H1 (cell line): ENCODE measurements at regions not wholly inside any gene's neighbourhood (a gene's known extent, or its start where the extent isn't known, plus 50 kb on each side); places are given as distances from the start of the nearest gene placed in this dataset.

Experiments
- CTCF ChIA-PET: fragments of 300-600 bp; sonication (Branson Sonifier 250); formaldehyde crosslinking; loops from one replicate; lab custom pipeline; 2021; ENCODE audit not compliant: partially characterized antibody; lab: Charles Lee
- POLR2A ChIA-PET: fragments of 300-600 bp; sonication (Branson Sonifier 250); formaldehyde crosslinking; loops from one replicate; lab custom pipeline; 2021; ENCODE audit warnings: inconsistent platforms; ENCODE audit not compliant: partially characterized antibody; lab: Charles Lee
- DNase-seq, 2 experiments: peaks; one replicate each; pipeline versions ENCODE4 v3.0.0 to v3.0.0-alpha.2; 2010 to 2022; ENCODE audit warnings: low spot score in 2 of 2, low read depth in 1 of 2, mixed read lengths in 1 of 2
- FAIRE-seq: peaks from 2 replicates; lab custom pipeline; 2011; peaks lifted over from hg19 to GRCh38; lab: Jason Lieb, UNC
- H2AFZ ChIP-seq: 2 replicates; pipeline ENCODE4 v1.8.1; 2012; ENCODE audit warnings: low read length, inconsistent platforms
- H2AK5ac ChIP-seq: 2 replicates; pipeline ENCODE4 v1.6.1; 2013; ENCODE audit warnings: low read depth, low read length
- H2BK120ac ChIP-seq: replicated peaks from 2 replicates; pipeline ENCODE3; 2013; ENCODE audit warnings: low read depth, low read length, inconsistent platforms
- H2BK12ac ChIP-seq: 2 replicates; pipeline ENCODE4 v1.6.1; 2013; ENCODE audit warnings: low read depth, low read length
- H2BK15ac ChIP-seq: 2 replicates; pipeline ENCODE4 v1.6.1; 2013; ENCODE audit warnings: low read length
- H2BK20ac ChIP-seq: 2 replicates; pipeline ENCODE4 v1.6.1; 2013; ENCODE audit warnings: low read length
- H2BK5ac ChIP-seq: 2 replicates; pipeline ENCODE4 v1.6.1; 2013; ENCODE audit warnings: low read depth, low read length
- H3K14ac ChIP-seq: 2 replicates; pipeline ENCODE4 v1.6.1; 2013; ENCODE audit warnings: inconsistent platforms; ENCODE audit not compliant: insufficient read length
- H3K18ac ChIP-seq: 2 replicates; pipeline ENCODE4 v1.6.1; 2013; ENCODE audit warnings: low read length; ENCODE audit errors: extremely low read depth
- H3K23ac ChIP-seq: 2 replicates; pipeline ENCODE4 v1.6.1; 2013; ENCODE audit warnings: inconsistent platforms; ENCODE audit not compliant: insufficient read length
- H3K23me2 ChIP-seq: 2 replicates; pipeline ENCODE4 v1.6.1; 2013; ENCODE audit warnings: low read depth, low read length
- H3K27ac ChIP-seq: 2 replicates; pipeline ENCODE4 v1.6.1; 2011; ENCODE audit warnings: low read depth, low read length, inconsistent platforms
- H3K27me3 ChIP-seq, 4 experiments: replicated peaks in 1 of 4; 1 replicate in 1 of 4; 2 replicates in 3 of 4; pipeline versions ENCODE4 v1.6.1 to v1.8.1; 2011 to 2013; ENCODE audit warnings: low read length in 3 of 4, mild to moderate bottlenecking in 3 of 4, inconsistent platforms in 2 of 4, mixed read lengths in 2 of 4, moderate library complexity in 1 of 4; ENCODE audit not compliant: control insufficient read depth in 3 of 4, insufficient read depth in 3 of 4; ENCODE audit errors: extremely low read depth in 1 of 4
- H3K36me3 ChIP-seq, 4 experiments: 2 replicates each; pipeline versions ENCODE4 v1.6.1 to v1.8.1; 2011 to 2013; ENCODE audit warnings: mild to moderate bottlenecking in 4 of 4, low read length in 3 of 4, moderate library complexity in 2 of 4, control low read depth in 1 of 4, inconsistent platforms in 1 of 4; ENCODE audit not compliant: insufficient read depth in 4 of 4, control insufficient read depth in 2 of 4
- H3K4ac ChIP-seq: replicated peaks from 2 replicates; pipeline ENCODE3; 2013; ENCODE audit warnings: low read length, low read depth, mixed read lengths, inconsistent platforms; ENCODE audit not compliant: insufficient read length
- H3K4me1 ChIP-seq, 4 experiments: replicated peaks in 1 of 4; 1 replicate in 1 of 4; 2 replicates in 3 of 4; pipeline versions ENCODE4 v1.6.1 to v1.8.1; 2011 to 2013; ENCODE audit warnings: low read length in 3 of 4, inconsistent platforms in 2 of 4, mixed read lengths in 1 of 4; ENCODE audit not compliant: insufficient read depth in 4 of 4, control insufficient read depth in 3 of 4
- H3K4me2 ChIP-seq, 2 experiments: 2 replicates each; pipeline versions ENCODE4 v1.6.1 to v1.8.1; 2011 to 2013; ENCODE audit warnings: low read depth in 2 of 2, low read length in 2 of 2, control low read depth in 1 of 2, inconsistent platforms in 1 of 2, mild to moderate bottlenecking in 1 of 2; ENCODE audit not compliant: insufficient read depth in 1 of 2
- H3K4me3 ChIP-seq, 4 experiments: fragments of 200-600, 300-600 bp in 1 of 4; sonication (generic), shearing (Covaris generic), sonication (Bioruptor Twin) in 1 of 4; 2 replicates each; pipeline versions ENCODE4 v1.5.1 to v1.8.1; 2011 to 2016; ENCODE audit warnings: low read length in 4 of 4, low read depth in 3 of 4, control low read depth in 2 of 4, inconsistent platforms in 2 of 4, mild to moderate bottlenecking in 2 of 4, mixed read lengths in 1 of 4, moderate library complexity in 1 of 4; ENCODE audit not compliant: insufficient read depth in 2 of 4; ENCODE audit errors: extremely low read depth in 1 of 4
- H3K56ac ChIP-seq: replicated peaks from 2 replicates; pipeline ENCODE3; 2013; ENCODE audit warnings: low read depth, mild to moderate bottlenecking, mixed read lengths, low read length, inconsistent platforms; ENCODE audit not compliant: insufficient read length
- H3K79me1 ChIP-seq: 2 replicates; pipeline ENCODE4 v1.6.1; 2013; ENCODE audit warnings: low read depth, low read length, control low read depth
- H3K79me2 ChIP-seq, 2 experiments: 2 replicates each; pipeline versions ENCODE4 v1.6.1 to v1.8.1; 2012 to 2013; ENCODE audit warnings: low read length in 2 of 2, mild to moderate bottlenecking in 2 of 2, inconsistent platforms in 1 of 2; ENCODE audit not compliant: insufficient read depth in 2 of 2, control insufficient read depth in 1 of 2
- H3K9ac ChIP-seq, 4 experiments: replicated peaks in 1 of 4; 1 replicate in 1 of 4; 2 replicates in 3 of 4; pipeline versions ENCODE4 v1.6.1 to v1.8.1; 2011 to 2013; ENCODE audit warnings: low read depth in 3 of 4, low read length in 3 of 4, control low read depth in 2 of 4, mild to moderate bottlenecking in 2 of 4, moderate library complexity in 2 of 4, inconsistent platforms in 1 of 4; ENCODE audit errors: extremely low read depth in 1 of 4
- H3K9me3 ChIP-seq, 2 experiments: 2 replicates each; pipeline versions ENCODE4 v1.6.1 to v1.8.1; 2012 to 2013; ENCODE audit warnings: mild to moderate bottlenecking in 2 of 2, moderate library complexity in 2 of 2, control low read depth in 1 of 2, inconsistent platforms in 1 of 2, low read depth in 1 of 2, low read length in 1 of 2, mixed read lengths in 1 of 2; ENCODE audit not compliant: insufficient read depth in 2 of 2
- H4K20me1 ChIP-seq, 2 experiments: replicated peaks in 1 of 2; 2 replicates each; pipeline versions ENCODE3 to v1.8.1; 2011 to 2013; ENCODE audit warnings: inconsistent platforms in 2 of 2, low read length in 2 of 2, mild to moderate bottlenecking in 1 of 2; ENCODE audit not compliant: insufficient read depth in 2 of 2, control insufficient read depth in 1 of 2
- H4K5ac ChIP-seq: 2 replicates; pipeline ENCODE4 v1.6.1; 2013; ENCODE audit warnings: low read length, low read depth, mixed read lengths, inconsistent platforms; ENCODE audit not compliant: insufficient read length
- H4K8ac ChIP-seq: 2 replicates; pipeline ENCODE4 v1.8.0; 2013; ENCODE audit warnings: mild to moderate bottlenecking, moderate library complexity, low read length, inconsistent platforms; ENCODE audit not compliant: insufficient read depth; ENCODE audit errors: extremely low read depth
- H4K91ac ChIP-seq: replicated peaks from 2 replicates; pipeline ENCODE3; 2013; ENCODE audit warnings: low read length, mixed read lengths, inconsistent platforms; ENCODE audit not compliant: insufficient read length
- EZH2 ChIP-seq: fragments of 200-600 bp; sonication (generic); IDR thresholded peaks from 2 replicates; pipeline ENCODE4 v1.7.1; 2012; ENCODE audit warnings: low read depth, mild to moderate bottlenecking, moderate library complexity, low read length, inconsistent platforms; ENCODE audit not compliant: severe bottlenecking
- TAF7 ChIP-seq: optimal IDR thresholded peaks from 2 replicates; pipeline ENCODE3; 2011; ENCODE audit warnings: low read depth, mild to moderate bottlenecking, inconsistent platforms, low read length, moderate library complexity, borderline replicate concordance
- TBP ChIP-seq: IDR thresholded peaks from 2 replicates; pipeline ENCODE4 v1.6.1; 2011; ENCODE audit warnings: low read depth, low read length, improper control_type of control experiment
- WGBS, 2 experiments: shearing (Covaris generic) in 1 of 2; methylation state at CpG; one replicate each; pipeline versions ENCODE4 v1.1.6 to v1.1.7; 2013 to 2015; ENCODE audit warnings: low lambda C conversion rate in 2 of 2, mixed read lengths in 2 of 2, inconsistent platforms in 1 of 2, low coverage in 1 of 2, missing lambda C conversion rate in 1 of 2; ENCODE audit not compliant: insufficient replicate concordance in 2 of 2, insufficient coverage in 1 of 2, insufficient read length in 1 of 2; ENCODE audit errors: extremely low coverage in 1 of 2, missing lambda C conversion rate in 1 of 2; 5-methylcytosine and 5-hydroxymethylcytosine counted together

- H2BK5ac ChIP-seq, result no peak overlapping the region
- FAIRE-seq, result no peak
- no peak overlapping the region for H3K14ac ChIP-seq
- no peaks in the 10 kb centered on the region for H3K4me1 ChIP-seq
- H2BK120ac ChIP-seq, result no peak overlapping the region
- no peak overlapping the region for H3K4me3 ChIP-seq
- no peak overlapping the region for H3K23ac ChIP-seq
- POLR2A ChIA-PET, result no interaction called here
- H3K9ac ChIP-seq, result no peak overlapping the region
- no peak overlapping the region for H3K4ac ChIP-seq
- no peak overlapping the region for H3K4me2 ChIP-seq
- no peak overlapping the region for H4K5ac ChIP-seq
- no peaks in the 10 kb centered on the region for H3K79me1 ChIP-seq
- 90% methylated on average over 1 of the region's 1 CpG; no CpG with 5 or more reads in 1 of the 2 experiments for WGBS, 2 experiments
- no peaks in the 10 kb centered on the region for H3K79me2 ChIP-seq
- H2BK20ac ChIP-seq, result no peak overlapping the region
- H4K91ac ChIP-seq, result no peak overlapping the region
- no peaks in the 10 kb centered on the region for H3K36me3 ChIP-seq
- no peak for TF ChIP-seq TBP
- TF ChIP-seq TAF7, result no peak
- TF ChIP-seq EZH2, result no peak
- TF ChIP-seq, all 59 proteins: peak for 0
- no peak overlapping the region for H4K8ac ChIP-seq
- no peaks in the 10 kb centered on the region for H3K23me2 ChIP-seq
- H3K27ac ChIP-seq, result no peak overlapping the region
- H2AFZ ChIP-seq, result no peak overlapping the region
- no peak for DNase-seq
- CTCF ChIA-PET, result no interaction called here
- H3K56ac ChIP-seq, result no peak overlapping the region
- H3K18ac ChIP-seq, result no peak overlapping the region
- no peaks in the 10 kb centered on the region for H4K20me1 ChIP-seq
- H2BK12ac ChIP-seq, result no peak overlapping the region
- H3K9me3 ChIP-seq, result no peaks in the 10 kb centered on the region; a peak in 1 of 4 replicates
- no peaks in the 10 kb centered on the region for H3K27me3 ChIP-seq
- no peak overlapping the region for H2AK5ac ChIP-seq
- H2BK15ac ChIP-seq, result no peak overlapping the region
Observed at GRCh38 chr2:196584903-196585302, 54.6 kb upstream of the CCDC150 start.
